Ectodermal cell (in vitro differentiated cells): ENCODE measurements at regions not wholly inside any gene's neighbourhood (a gene's known extent, or its start where the extent isn't known, plus 50 kb on each side); places are given as distances from the start of the nearest gene placed in this dataset.

ENCODE experiments used
- H3K27ac ChIP-seq: 2 replicates; pipeline ENCODE4 v1.7.0; 2013; ENCODE audit warnings: mild to moderate bottlenecking, low read depth, low read length; ENCODE audit not compliant: insufficient read depth, poor library complexity, severe bottlenecking
- H3K27me3 ChIP-seq: 2 replicates; pipeline ENCODE4 v1.7.0; 2013; ENCODE audit warnings: mild to moderate bottlenecking, low read length; ENCODE audit not compliant: insufficient read depth, control insufficient read depth, poor library complexity, severe bottlenecking
- H3K36me3 ChIP-seq: one replicate; pipeline ENCODE4 v1.7.0; 2013; ENCODE audit warnings: low read length; ENCODE audit not compliant: control insufficient read depth, insufficient read depth
- H3K4me1 ChIP-seq: one replicate; pipeline ENCODE4 v1.7.0; 2013; ENCODE audit warnings: low read length; ENCODE audit not compliant: control insufficient read depth, insufficient read depth
- H3K4me3 ChIP-seq: 2 replicates; pipeline ENCODE4 v1.7.0; 2013; ENCODE audit warnings: low read depth, low read length, control low read depth; ENCODE audit not compliant: insufficient read depth
- H3K9me3 ChIP-seq: 2 replicates; pipeline ENCODE4 v1.7.0; 2013; ENCODE audit warnings: mild to moderate bottlenecking, low read length, moderate library complexity; ENCODE audit not compliant: control insufficient read depth
- WGBS, 2 experiments: methylation state at CpG; one replicate each; pipeline ENCODE4 v1.1.7; 2013; ENCODE audit warnings: missing lambda C conversion rate in 2 of 2; 5-methylcytosine and 5-hydroxymethylcytosine counted together

GRCh38 chr4:13316354-13316753 lies 167.8 kb downstream of the RAB28 start:
- no peaks in the 10 kb centered on the region for H3K4me1 ChIP-seq
- H3K27me3 ChIP-seq, result no peaks in the 10 kb centered on the region
- H3K4me3 ChIP-seq, result no peak overlapping the region
- H3K27ac ChIP-seq, result no peak overlapping the region
- 73 to 90% methylated on average over 2 to 3 of the region's 3 CpGs for WGBS, 2 experiments
- no peaks in the 10 kb centered on the region for H3K9me3 ChIP-seq
- no peaks in the 10 kb centered on the region for H3K36me3 ChIP-seq

- Histone ChIP-seq H3K4me1 (no peaks in the 10 kb centered on the region), H3K9me3 (no peaks in the 10 kb centered on the region)
Measured at GRCh38 chr4:13313856-13314255, 170.3 kb downstream of the RAB28 start.

GRCh38 chr4:13312264-13312663 lies 171.9 kb downstream of the RAB28 start:
- no peak overlapping the region for H3K27ac ChIP-seq
- no peaks in the 10 kb centered on the region for H3K4me1 ChIP-seq
- H3K9me3 ChIP-seq, result no peaks in the 10 kb centered on the region
- no peak overlapping the region for H3K4me3 ChIP-seq
- no peaks in the 10 kb centered on the region for H3K27me3 ChIP-seq
- H3K36me3 ChIP-seq, result no peaks in the 10 kb centered on the region
- 67 to 73% methylated on average over 1 of the region's 1 CpG for WGBS, 2 experiments

More at GRCh38 chr4:13313856-13314255, 170.3 kb downstream of the RAB28 start:
- Histone ChIP-seq H3K4me3 (no peak overlapping the region), H3K27me3 (no peaks in the 10 kb centered on the region), H3K27ac (no peak overlapping the region), H3K36me3 (no peaks in the 10 kb centered on the region)

GRCh38 chr4:13309751-13310150 lies 174.4 kb downstream of the RAB28 start:
- 96% methylated on average over 2 of the region's 2 CpGs for WGBS, 2 experiments
- Histone ChIP-seq H3K27me3 (no peaks in the 10 kb centered on the region), H3K27ac (no peak overlapping the region)

GRCh38 chr4:13306356-13306755 lies 177.8 kb downstream of the RAB28 start:
- no peak overlapping the region for H3K4me3 ChIP-seq
- H3K4me1 ChIP-seq, result no peaks in the 10 kb centered on the region
- H3K27me3 ChIP-seq, result no peaks in the 10 kb centered on the region
- no peaks in the 10 kb centered on the region for H3K9me3 ChIP-seq
- no peak overlapping the region for H3K27ac ChIP-seq
- WGBS, 2 experiments, result 62 to 81% methylated on average over 1 of the region's 1 CpG
- H3K36me3 ChIP-seq, result no peaks in the 10 kb centered on the region

More at GRCh38 chr4:13309751-13310150, 174.4 kb downstream of the RAB28 start:
- Histone ChIP-seq H3K36me3 (no peaks in the 10 kb centered on the region), H3K9me3 (no peaks in the 10 kb centered on the region), H3K4me1 (no peaks in the 10 kb centered on the region), H3K4me3 (no peak overlapping the region)

GRCh38 chr4:13302876-13303275 lies 181.3 kb downstream of the RAB28 start:
- Histone ChIP-seq H3K27ac (no peak overlapping the region), H3K9me3 (no peaks in the 10 kb centered on the region), H3K36me3 (no peaks in the 10 kb centered on the region), H3K27me3 (no peaks in the 10 kb centered on the region), H3K4me3 (no peak overlapping the region), H3K4me1 (no peaks in the 10 kb centered on the region)
- 99 to 100% methylated on average over 2 of the region's 2 CpGs for WGBS, 2 experiments

GRCh38 chr4:13299343-13299742 lies 184.8 kb downstream of the RAB28 start:
- Histone ChIP-seq H3K9me3 (no peaks in the 10 kb centered on the region), H3K4me3 (no peak overlapping the region), H3K27ac (no peak overlapping the region), H3K27me3 (no peaks in the 10 kb centered on the region), H3K4me1 (no peaks in the 10 kb centered on the region), H3K36me3 (no peaks in the 10 kb centered on the region)
- 87 to 96% methylated on average over 1 to 2 of the region's 2 CpGs for WGBS, 2 experiments

- Histone ChIP-seq H3K9me3 (no peaks in the 10 kb centered on the region), H3K4me3 (no peak overlapping the region), H3K36me3 (no peaks in the 10 kb centered on the region), H3K27ac (no peak overlapping the region), H3K27me3 (no peaks in the 10 kb centered on the region), H3K4me1 (no peaks in the 10 kb centered on the region)
- WGBS, 2 experiments, result 93 to 97% methylated on average over 15 of the region's 15 CpGs
Measured at GRCh38 chr4:13298655-13299054, 185.5 kb downstream of the RAB28 start.

GRCh38 chr4:13296986-13297385 lies 187.2 kb downstream of the RAB28 start:
- H3K36me3 ChIP-seq, result no peaks in the 10 kb centered on the region
- H3K27me3 ChIP-seq, result no peaks in the 10 kb centered on the region
- no peak overlapping the region for H3K4me3 ChIP-seq
- no peaks in the 10 kb centered on the region for H3K4me1 ChIP-seq
- no peak overlapping the region for H3K27ac ChIP-seq
- H3K9me3 ChIP-seq, result no peaks in the 10 kb centered on the region
- 93 to 100% methylated on average over 1 of the region's 1 CpG for WGBS, 2 experiments

- H3K36me3 ChIP-seq, result no peaks in the 10 kb centered on the region
- H3K4me3 ChIP-seq, result no peak overlapping the region
- 86 to 95% methylated on average over 5 of the region's 5 CpGs for WGBS, 2 experiments
- no peaks in the 10 kb centered on the region for H3K9me3 ChIP-seq
- no peaks in the 10 kb centered on the region for H3K27me3 ChIP-seq
- no peaks in the 10 kb centered on the region for H3K4me1 ChIP-seq
- H3K27ac ChIP-seq, result no peak overlapping the region
Measured at GRCh38 chr4:13294961-13295605, 189.1 kb downstream of the RAB28 start.

- no peak overlapping the region for H3K4me3 ChIP-seq
- 100% methylated on average over 1 of the region's 1 CpG; no CpG with 5 or more reads in 1 of the 2 experiments for WGBS, 2 experiments
- no peaks in the 10 kb centered on the region for H3K9me3 ChIP-seq
Measured at GRCh38 chr4:13292372-13292771, 191.8 kb downstream of the RAB28 start.

More at GRCh38 chr4:13292372-13292771, 191.8 kb downstream of the RAB28 start:
- no peaks in the 10 kb centered on the region for H3K36me3 ChIP-seq
- H3K4me1 ChIP-seq, result no peaks in the 10 kb centered on the region
- H3K27me3 ChIP-seq, result no peaks in the 10 kb centered on the region
- H3K27ac ChIP-seq, result no peak overlapping the region
